PC-9 (cell line): ENCODE measurements at regions not wholly inside any gene's neighbourhood (a gene's known extent, or its start where the extent isn't known, plus 50 kb on each side); places are given as distances from the start of the nearest gene placed in this dataset.
"Not testable (repeated sequence)": the region's sequence is repeated elsewhere in the genome, so short reads cannot be mapped to it uniquely, and the experiment has no call there.

Experiments
- BruUV-seq: library from RNA; stranded (reverse); fragments of 400-500 nt; replicated peaks from 2 replicates; lab custom pipeline; 2021; lab: Mats Ljungman, UMichigan
- CTCF ChIA-PET: fragments of 300-600 bp; sonication (Branson Sonifier 250); formaldehyde crosslinking; loops from one replicate; lab custom pipeline; 2022; ENCODE audit warnings: antibody characterized with exemption; lab: Charles Lee
- POLR2A ChIA-PET: fragments of 300-600 bp; sonication (Branson Sonifier 250); formaldehyde crosslinking; loops from one replicate; lab custom pipeline; 2022; ENCODE audit warnings: antibody characterized with exemption; ENCODE audit not compliant: unreplicated experiment; lab: Charles Lee
- DNase-seq, 2 experiments: peaks; one replicate each; pipeline versions ENCODE4 v3.0.0 to v3.0.0-alpha.2; 2015 to 2022; ENCODE audit warnings: mixed read lengths in 1 of 2
- H2AFZ ChIP-seq: fragments of 200-600 bp; sonication (generic); 2 replicates; pipeline ENCODE4 v1.8.1; 2017; ENCODE audit warnings: antibody characterized with exemption
- H3F3A ChIP-seq: fragments of 200-600 bp; sonication (generic); 2 replicates; pipeline ENCODE4 v1.8.1; 2017; ENCODE audit warnings: antibody characterized with exemption, mild to moderate bottlenecking, low read depth; ENCODE audit not compliant: insufficient read depth
- H3K27ac ChIP-seq: fragments of 200-600 bp; sonication (generic); 2 replicates; pipeline ENCODE4 v1.6.1; 2016; ENCODE audit warnings: mixed run types
- H3K27me3 ChIP-seq: fragments of 200-600 bp; sonication (generic); 2 replicates; pipeline ENCODE4 v1.6.1; 2016; ENCODE audit warnings: low read depth, mixed run types; ENCODE audit not compliant: insufficient read depth
- H3K36me3 ChIP-seq: fragments of 200-600 bp; sonication (generic); 2 replicates; pipeline ENCODE4 v1.6.1; 2016; ENCODE audit warnings: low read depth, mixed run types
- H3K4me1 ChIP-seq: fragments of 200-600 bp; sonication (generic); replicated peaks from 2 replicates; pipeline ENCODE4 v1.6.1; 2016; ENCODE audit warnings: mixed run types; ENCODE audit not compliant: insufficient read depth
- H3K4me2 ChIP-seq: fragments of 200-600 bp; sonication (generic); 2 replicates; pipeline ENCODE4 v1.6.1; 2017; ENCODE audit warnings: mixed run types
- H3K4me3 ChIP-seq: fragments of 200-600 bp; sonication (generic); 2 replicates; pipeline ENCODE4 v1.6.1; 2016; ENCODE audit warnings: mixed run types
- H3K79me2 ChIP-seq: fragments of 200-600 bp; sonication (generic); 2 replicates; pipeline ENCODE4 v1.6.1; 2017; ENCODE audit warnings: low read depth, mixed run types
- H3K9me2 ChIP-seq: fragments of 200-600 bp; sonication (generic); 2 replicates; pipeline ENCODE4 v1.8.1; 2017; ENCODE audit warnings: mild to moderate bottlenecking; ENCODE audit not compliant: insufficient read depth
- H3K9me3 ChIP-seq: fragments of 200-600 bp; sonication (generic); 2 replicates; pipeline ENCODE4 v1.8.1; 2016; ENCODE audit warnings: low read depth; ENCODE audit not compliant: insufficient read depth
- H4K20me1 ChIP-seq: fragments of 200-600 bp; sonication (generic); 2 replicates; pipeline ENCODE4 v1.8.1; 2017; ENCODE audit not compliant: insufficient read depth
- EZH2 ChIP-seq: fragments of 200-600 bp; sonication (generic); IDR thresholded peaks from 2 replicates; pipeline ENCODE4 v1.8.0; 2017; ENCODE audit warnings: antibody characterized with exemption, low read depth
- intact Hi-C: fragments of 100-400 bp; cut with micrococcal nuclease; formaldehyde crosslinking; loops from one replicate; pipeline ENCODE4 v1.10.0; 2022; ENCODE audit not compliant: unreplicated experiment
- TF ChIP-seq, protein P1 (sequence below): fragments of 200-600 bp; sonication (generic); conservative IDR thresholded peaks from 2 replicates; pipeline ENCODE4 v1.6.1; 2017; ENCODE audit warnings: mixed run types, antibody characterized with exemption, mild to moderate bottlenecking, moderate library complexity

DNA sequence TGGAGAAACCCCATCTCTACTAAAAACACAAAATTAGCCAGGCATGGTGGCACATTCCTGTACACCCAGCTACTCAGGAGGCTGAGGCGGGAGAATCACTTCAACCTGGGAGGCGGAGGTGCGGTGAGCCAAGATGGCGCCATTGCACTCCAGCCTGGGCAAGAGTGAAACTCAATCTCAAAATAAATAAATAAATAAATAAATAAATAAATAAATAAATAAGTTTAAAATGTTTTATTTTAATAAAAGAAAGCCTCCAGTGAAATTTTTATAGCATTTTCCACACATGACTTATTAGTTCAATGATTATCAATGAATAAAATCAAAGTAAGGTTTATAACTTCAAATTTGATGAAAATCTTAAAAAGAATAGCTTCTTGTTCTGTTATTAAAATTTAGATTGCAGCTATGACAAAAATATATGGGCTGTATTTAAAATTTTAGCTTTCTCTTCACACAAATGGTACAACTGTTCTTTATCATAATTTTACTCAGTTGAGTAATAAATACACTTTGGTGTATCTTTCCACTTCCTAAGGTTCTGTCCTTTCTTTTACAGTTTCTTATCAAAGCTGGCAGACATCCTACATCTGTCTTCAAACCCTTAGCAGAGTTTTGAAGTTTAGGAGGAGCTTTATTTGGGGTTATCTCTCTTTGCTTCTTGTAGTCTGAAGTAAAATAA is 78.4 kb upstream of the ZSWIM2 start:
- BruUV-seq = no TSS peak
- no peaks in the 10 kb centered on the region for H3K79me2 ChIP-seq
- no peaks in the 10 kb centered on the region for H4K20me1 ChIP-seq
- H3K36me3 ChIP-seq = no peaks in the 10 kb centered on the region
- no peaks in the 10 kb centered on the region for H3K4me1 ChIP-seq
- no peak for DNase-seq
- H3K4me2 ChIP-seq = no peak overlapping the region
- no peaks in the 10 kb centered on the region for H3K9me3 ChIP-seq
- ChIA-PET CTCF (no interaction called here), POLR2A (no interaction called here)
- H3K4me3 ChIP-seq = no peak overlapping the region
- no peak overlapping the region for H2AFZ ChIP-seq
- no peaks in the 10 kb centered on the region for H3K9me2 ChIP-seq
- TF ChIP-seq, protein P1, sequence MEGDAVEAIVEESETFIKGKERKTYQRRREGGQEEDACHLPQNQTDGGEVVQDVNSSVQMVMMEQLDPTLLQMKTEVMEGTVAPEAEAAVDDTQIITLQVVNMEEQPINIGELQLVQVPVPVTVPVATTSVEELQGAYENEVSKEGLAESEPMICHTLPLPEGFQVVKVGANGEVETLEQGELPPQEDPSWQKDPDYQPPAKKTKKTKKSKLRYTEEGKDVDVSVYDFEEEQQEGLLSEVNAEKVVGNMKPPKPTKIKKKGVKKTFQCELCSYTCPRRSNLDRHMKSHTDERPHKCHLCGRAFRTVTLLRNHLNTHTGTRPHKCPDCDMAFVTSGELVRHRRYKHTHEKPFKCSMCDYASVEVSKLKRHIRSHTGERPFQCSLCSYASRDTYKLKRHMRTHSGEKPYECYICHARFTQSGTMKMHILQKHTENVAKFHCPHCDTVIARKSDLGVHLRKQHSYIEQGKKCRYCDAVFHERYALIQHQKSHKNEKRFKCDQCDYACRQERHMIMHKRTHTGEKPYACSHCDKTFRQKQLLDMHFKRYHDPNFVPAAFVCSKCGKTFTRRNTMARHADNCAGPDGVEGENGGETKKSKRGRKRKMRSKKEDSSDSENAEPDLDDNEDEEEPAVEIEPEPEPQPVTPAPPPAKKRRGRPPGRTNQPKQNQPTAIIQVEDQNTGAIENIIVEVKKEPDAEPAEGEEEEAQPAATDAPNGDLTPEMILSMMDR = no peak
- TF ChIP-seq EZH2 = no peak
- intact Hi-C loops = no loop called here
- no peaks in the 10 kb centered on the region for H3K27me3 ChIP-seq
- H3F3A ChIP-seq = no peaks in the 10 kb centered on the region
- no peak overlapping the region for H3K27ac ChIP-seq

DNA sequence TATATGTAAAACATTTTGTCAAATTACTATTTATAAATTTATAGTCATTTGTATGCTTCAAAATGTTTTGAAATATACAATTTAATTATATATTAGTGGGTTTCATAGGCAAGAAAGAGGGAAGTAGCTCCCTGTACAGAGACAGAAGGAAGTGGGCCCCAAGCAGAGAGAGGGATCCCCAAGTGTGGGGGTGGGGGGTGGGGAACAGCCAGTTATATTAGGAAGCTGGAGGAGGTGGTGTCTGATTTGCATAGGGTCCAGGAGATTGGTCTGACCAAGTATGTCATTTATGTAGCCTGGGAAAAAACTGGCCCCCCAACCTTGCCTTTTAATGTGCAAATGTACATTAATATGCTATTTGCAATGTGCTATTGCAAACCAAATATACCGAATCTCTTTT is 76.5 kb upstream of the ZSWIM2 start:
- Histone ChIP-seq H3K27me3 (no peaks in the 10 kb centered on the region), H3K4me1 (no peaks in the 10 kb centered on the region), H3K9me3 (no peaks in the 10 kb centered on the region), H3K36me3 (no peaks in the 10 kb centered on the region), H3K4me2 (no peak overlapping the region), H3K9me2 (no peaks in the 10 kb centered on the region), H4K20me1 (no peaks in the 10 kb centered on the region), H3K4me3 (no peak overlapping the region), H3F3A (no peaks in the 10 kb centered on the region), H3K27ac (no peak overlapping the region), H3K79me2 (no peaks in the 10 kb centered on the region), H2AFZ (no peak overlapping the region)
- POLR2A ChIA-PET = no interaction called here
- intact Hi-C loops = no loop called here
- BruUV-seq = no TSS peak
- CTCF ChIA-PET = no interaction called here
- no peak for DNase-seq
- no peak for TF ChIP-seq EZH2
- TF ChIP-seq, protein P1 = no peak

- H4K20me1 ChIP-seq, H3K4me1 ChIP-seq, H3F3A ChIP-seq, DNase-seq, CTCF ChIA-PET, H3K79me2 ChIP-seq, H3K27ac ChIP-seq, POLR2A ChIA-PET, intact Hi-C loops, H3K27me3 ChIP-seq, BruUV-seq, H3K9me2 ChIP-seq, H3K36me3 ChIP-seq, H3K4me3 ChIP-seq, H3K9me3 ChIP-seq, H2AFZ ChIP-seq, H3K4me2 ChIP-seq: not testable (repeated sequence)
These were observed 73.3 kb upstream of the ZSWIM2 start for GRCh38 chr2:186922316-186922715.

DNA sequence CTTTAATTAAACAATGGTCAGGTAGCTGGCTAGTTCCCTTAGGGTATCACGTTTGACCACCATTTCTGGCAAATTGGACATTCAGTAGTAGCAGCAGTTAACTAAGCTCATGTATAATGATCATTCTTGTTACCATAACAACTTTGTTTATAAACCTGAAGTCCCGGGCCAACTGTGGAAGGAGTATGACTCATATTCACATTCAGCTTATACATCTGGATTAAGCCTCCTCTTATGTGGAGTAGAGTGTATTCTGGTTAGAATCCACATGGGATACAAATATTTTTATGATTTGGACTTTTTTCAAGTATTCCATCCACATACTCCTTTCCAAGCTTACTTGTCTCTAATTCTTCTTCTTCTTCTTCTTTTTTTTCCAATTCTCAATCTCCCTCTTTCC is 70.3 kb upstream of the ZSWIM2 start:
- Histone ChIP-seq H3K79me2 (no peaks in the 10 kb centered on the region), H3K27ac (no peak overlapping the region), H3K9me2 (no peaks in the 10 kb centered on the region), H3F3A (no peaks in the 10 kb centered on the region), H3K4me1 (no peaks in the 10 kb centered on the region), H4K20me1 (no peaks in the 10 kb centered on the region), H2AFZ (no peak overlapping the region), H3K27me3 (no peaks in the 10 kb centered on the region), H3K4me2 (no peak overlapping the region), H3K4me3 (no peak overlapping the region), H3K9me3 (no peaks in the 10 kb centered on the region), H3K36me3 (no peaks in the 10 kb centered on the region)
- no TSS peak for BruUV-seq
- DNase-seq = no peak
- CTCF ChIA-PET = no interaction called here
- intact Hi-C loops = no loop called here
- POLR2A ChIA-PET = no interaction called here
- TF ChIP-seq, protein P1 = no peak
- no peak for TF ChIP-seq EZH2
